ENCODE measurements at regions not wholly inside any gene's neighbourhood (a gene's known extent, or its start where the extent isn't known, plus 50 kb on each side); places are given as distances from the start of the nearest gene placed in this dataset.

DNA sequence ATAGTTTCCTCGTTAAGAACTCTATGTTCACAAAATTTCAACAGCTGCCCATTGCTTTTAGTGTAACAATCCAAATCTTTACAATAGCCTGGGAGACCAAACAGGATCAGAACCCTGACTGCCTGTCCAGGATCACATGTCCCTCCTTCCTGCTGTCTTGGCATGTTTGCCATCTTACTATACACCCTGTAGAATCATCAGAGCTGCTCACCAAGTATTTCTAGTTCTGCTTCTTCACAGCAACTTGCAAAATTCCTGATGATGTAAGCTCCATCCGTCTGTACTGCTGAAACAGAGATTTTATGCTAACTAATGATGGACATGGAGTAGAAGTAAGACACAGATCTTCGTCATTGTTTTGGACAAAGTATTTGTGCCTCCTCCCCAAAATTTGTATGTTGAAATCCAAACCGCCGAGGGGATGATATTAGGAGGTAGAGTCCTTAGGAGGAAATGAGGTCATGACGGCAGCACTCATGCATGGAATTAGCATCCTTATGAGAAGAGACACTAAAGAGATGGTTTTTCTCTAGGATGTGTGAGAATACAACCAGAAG is 464.9 kb upstream of the BRINP1 start:
- TF ChIP-seq, protein P1, sequence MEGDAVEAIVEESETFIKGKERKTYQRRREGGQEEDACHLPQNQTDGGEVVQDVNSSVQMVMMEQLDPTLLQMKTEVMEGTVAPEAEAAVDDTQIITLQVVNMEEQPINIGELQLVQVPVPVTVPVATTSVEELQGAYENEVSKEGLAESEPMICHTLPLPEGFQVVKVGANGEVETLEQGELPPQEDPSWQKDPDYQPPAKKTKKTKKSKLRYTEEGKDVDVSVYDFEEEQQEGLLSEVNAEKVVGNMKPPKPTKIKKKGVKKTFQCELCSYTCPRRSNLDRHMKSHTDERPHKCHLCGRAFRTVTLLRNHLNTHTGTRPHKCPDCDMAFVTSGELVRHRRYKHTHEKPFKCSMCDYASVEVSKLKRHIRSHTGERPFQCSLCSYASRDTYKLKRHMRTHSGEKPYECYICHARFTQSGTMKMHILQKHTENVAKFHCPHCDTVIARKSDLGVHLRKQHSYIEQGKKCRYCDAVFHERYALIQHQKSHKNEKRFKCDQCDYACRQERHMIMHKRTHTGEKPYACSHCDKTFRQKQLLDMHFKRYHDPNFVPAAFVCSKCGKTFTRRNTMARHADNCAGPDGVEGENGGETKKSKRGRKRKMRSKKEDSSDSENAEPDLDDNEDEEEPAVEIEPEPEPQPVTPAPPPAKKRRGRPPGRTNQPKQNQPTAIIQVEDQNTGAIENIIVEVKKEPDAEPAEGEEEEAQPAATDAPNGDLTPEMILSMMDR (IDR thresholded peaks at IDR 0.05; ENCODE audit: low read depth, low read length) = no peak
- DNase-seq (ENCODE audit: low read depth in 1 of 2, low spot score in 1 of 2) = no peak
- no peaks in the 10 kb centered on the region for H3K36me3 ChIP-seq
- H3K4me1 ChIP-seq (ENCODE audit: low read depth) = peaks cover 3% of the 10 kb centered on the region
- H3K9me3 ChIP-seq (ENCODE audit: low read depth) = no peaks in the 10 kb centered on the region
- H3K27me3 ChIP-seq = no peaks in the 10 kb centered on the region
- H3K27ac ChIP-seq = no peak overlapping the region
- H3K4me3 ChIP-seq = no peak overlapping the region

GRCh38 chr9:119831309-119831708 is 462.1 kb upstream of the BRINP1 start:
- Histone ChIP-seq H3K4me1 (ENCODE audit: low read depth) (peaks cover 15% of the 10 kb centered on the region), H3K27me3 (no peaks in the 10 kb centered on the region), H3K4me3 (no peak overlapping the region), H3K9me3 (ENCODE audit: low read depth) (no peaks in the 10 kb centered on the region), H3K27ac (no peak overlapping the region), H3K36me3 (no peaks in the 10 kb centered on the region)
- TF ChIP-seq, protein P1 (IDR thresholded peaks at IDR 0.05; ENCODE audit: low read depth, low read length) = no peak
- DNase-seq (ENCODE audit: low read depth in 1 of 2, low spot score in 1 of 2) = no peak

GRCh38 chr9:119829748-119830147 is 460.5 kb upstream of the BRINP1 start:
- Histone ChIP-seq H3K27ac (no peak overlapping the region), H3K9me3 (ENCODE audit: low read depth) (no peaks in the 10 kb centered on the region), H3K4me1 (ENCODE audit: low read depth) (peaks cover 23% of the 10 kb centered on the region), H3K4me3 (no peak overlapping the region), H3K36me3 (no peaks in the 10 kb centered on the region), H3K27me3 (no peaks in the 10 kb centered on the region)
- no peak for DNase-seq (ENCODE audit: low read depth in 1 of 2, low spot score in 1 of 2)
- TF ChIP-seq, protein P1 (IDR thresholded peaks at IDR 0.05; ENCODE audit: low read depth, low read length) = no peak

GRCh38 chr9:119829186-119829585 is 460.0 kb upstream of the BRINP1 start:
- Histone ChIP-seq H3K4me3 (no peak overlapping the region), H3K4me1 (ENCODE audit: low read depth) (peaks cover 23% of the 10 kb centered on the region)
- TF ChIP-seq, protein P1 (IDR thresholded peaks at IDR 0.05; ENCODE audit: low read depth, low read length) = no peak

GRCh38 chr9:119827526-119827925 is 458.3 kb upstream of the BRINP1 start:
- no peak for DNase-seq (ENCODE audit: low read depth in 1 of 2, low spot score in 1 of 2)
- Histone ChIP-seq H3K4me1 (ENCODE audit: low read depth) (peaks cover 23% of the 10 kb centered on the region), H3K36me3 (no peaks in the 10 kb centered on the region), H3K4me3 (no peak overlapping the region), H3K27ac (no peak overlapping the region), H3K27me3 (no peaks in the 10 kb centered on the region), H3K9me3 (ENCODE audit: low read depth) (no peaks in the 10 kb centered on the region)
- TF ChIP-seq, protein P1 (IDR thresholded peaks at IDR 0.05; ENCODE audit: low read depth, low read length) = no peak

More at GRCh38 chr9:119829186-119829585, 460.0 kb upstream of the BRINP1 start:
- H3K27ac ChIP-seq = no peak overlapping the region
- no peaks in the 10 kb centered on the region for H3K36me3 ChIP-seq
- no peaks in the 10 kb centered on the region for H3K9me3 ChIP-seq (ENCODE audit: low read depth)
- no peaks in the 10 kb centered on the region for H3K27me3 ChIP-seq
- no peak for DNase-seq (ENCODE audit: low read depth in 1 of 2, low spot score in 1 of 2)

Measured in cardiac muscle cell (in vitro differentiated cells and primary cell).